SK-N-SH (cell line): ENCODE measurements at regions not wholly inside any gene's neighbourhood (a gene's known extent, or its start where the extent isn't known, plus 50 kb on each side); places are given as distances from the start of the nearest gene placed in this dataset.

ENCODE experiments used
- GABPA ChIP-seq: IDR thresholded peaks from 2 replicates; pipeline ENCODE4 v1.4.0; 2012; ENCODE audit warnings: low read depth, mild to moderate bottlenecking
- MAX ChIP-seq: IDR thresholded peaks from 2 replicates; pipeline ENCODE4 v1.4.0; 2012; ENCODE audit warnings: low read depth
- MEF2A ChIP-seq: IDR thresholded peaks from 2 replicates; pipeline ENCODE4 v1.4.0; 2012; ENCODE audit warnings: low read depth, borderline replicate concordance
- PBX3 ChIP-seq: IDR thresholded peaks from 2 replicates; pipeline ENCODE4; 2012
- POLR2AphosphoS5 ChIP-seq: IDR thresholded peaks from 2 replicates; pipeline ENCODE4 v1.6.1; 2012; ENCODE audit warnings: low read depth, low read length
- SIN3A ChIP-seq: IDR thresholded peaks from 2 replicates; pipeline ENCODE4 v1.6.1; 2012; ENCODE audit warnings: low read depth, mild to moderate bottlenecking, low read length, moderate library complexity, borderline replicate concordance
- TCF12 ChIP-seq: IDR thresholded peaks from 2 replicates; pipeline ENCODE4 v1.4.0; 2012
- TF ChIP-seq, protein P1 (sequence below): fragments of 200-600 bp; sonication (generic); IDR thresholded peaks from 2 replicates; pipeline ENCODE4 v1.6.1; 2017; ENCODE audit warnings: antibody characterized with exemption, mild to moderate bottlenecking, moderate library complexity
- TF ChIP-seq, protein P2 (sequence below): IDR thresholded peaks from 2 replicates; pipeline ENCODE4 v1.6.1; 2012; ENCODE audit warnings: mild to moderate bottlenecking, low read depth, low read length, moderate library complexity

DNA sequence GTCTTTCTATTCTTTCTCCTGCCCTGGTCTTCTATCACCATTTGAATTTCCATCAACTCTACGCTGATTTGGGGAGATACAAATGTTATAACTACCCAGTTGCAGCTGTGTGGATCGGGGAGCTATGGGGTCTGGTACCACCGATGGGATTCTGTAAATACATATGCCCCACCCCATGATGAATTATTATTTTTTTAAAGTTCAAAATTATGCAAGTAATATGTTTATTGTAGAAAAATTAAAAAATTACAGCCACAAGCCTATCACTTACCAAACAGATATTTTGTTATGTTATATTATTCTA lies 52.4 kb upstream of the CLMP start:
- TF ChIP-seq, protein P1, sequence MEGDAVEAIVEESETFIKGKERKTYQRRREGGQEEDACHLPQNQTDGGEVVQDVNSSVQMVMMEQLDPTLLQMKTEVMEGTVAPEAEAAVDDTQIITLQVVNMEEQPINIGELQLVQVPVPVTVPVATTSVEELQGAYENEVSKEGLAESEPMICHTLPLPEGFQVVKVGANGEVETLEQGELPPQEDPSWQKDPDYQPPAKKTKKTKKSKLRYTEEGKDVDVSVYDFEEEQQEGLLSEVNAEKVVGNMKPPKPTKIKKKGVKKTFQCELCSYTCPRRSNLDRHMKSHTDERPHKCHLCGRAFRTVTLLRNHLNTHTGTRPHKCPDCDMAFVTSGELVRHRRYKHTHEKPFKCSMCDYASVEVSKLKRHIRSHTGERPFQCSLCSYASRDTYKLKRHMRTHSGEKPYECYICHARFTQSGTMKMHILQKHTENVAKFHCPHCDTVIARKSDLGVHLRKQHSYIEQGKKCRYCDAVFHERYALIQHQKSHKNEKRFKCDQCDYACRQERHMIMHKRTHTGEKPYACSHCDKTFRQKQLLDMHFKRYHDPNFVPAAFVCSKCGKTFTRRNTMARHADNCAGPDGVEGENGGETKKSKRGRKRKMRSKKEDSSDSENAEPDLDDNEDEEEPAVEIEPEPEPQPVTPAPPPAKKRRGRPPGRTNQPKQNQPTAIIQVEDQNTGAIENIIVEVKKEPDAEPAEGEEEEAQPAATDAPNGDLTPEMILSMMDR = no peak
- no peak for TF ChIP-seq POLR2AphosphoS5
- no peak for TF ChIP-seq TCF12
- TF ChIP-seq SIN3A = no peak
- TF ChIP-seq, protein P2, sequence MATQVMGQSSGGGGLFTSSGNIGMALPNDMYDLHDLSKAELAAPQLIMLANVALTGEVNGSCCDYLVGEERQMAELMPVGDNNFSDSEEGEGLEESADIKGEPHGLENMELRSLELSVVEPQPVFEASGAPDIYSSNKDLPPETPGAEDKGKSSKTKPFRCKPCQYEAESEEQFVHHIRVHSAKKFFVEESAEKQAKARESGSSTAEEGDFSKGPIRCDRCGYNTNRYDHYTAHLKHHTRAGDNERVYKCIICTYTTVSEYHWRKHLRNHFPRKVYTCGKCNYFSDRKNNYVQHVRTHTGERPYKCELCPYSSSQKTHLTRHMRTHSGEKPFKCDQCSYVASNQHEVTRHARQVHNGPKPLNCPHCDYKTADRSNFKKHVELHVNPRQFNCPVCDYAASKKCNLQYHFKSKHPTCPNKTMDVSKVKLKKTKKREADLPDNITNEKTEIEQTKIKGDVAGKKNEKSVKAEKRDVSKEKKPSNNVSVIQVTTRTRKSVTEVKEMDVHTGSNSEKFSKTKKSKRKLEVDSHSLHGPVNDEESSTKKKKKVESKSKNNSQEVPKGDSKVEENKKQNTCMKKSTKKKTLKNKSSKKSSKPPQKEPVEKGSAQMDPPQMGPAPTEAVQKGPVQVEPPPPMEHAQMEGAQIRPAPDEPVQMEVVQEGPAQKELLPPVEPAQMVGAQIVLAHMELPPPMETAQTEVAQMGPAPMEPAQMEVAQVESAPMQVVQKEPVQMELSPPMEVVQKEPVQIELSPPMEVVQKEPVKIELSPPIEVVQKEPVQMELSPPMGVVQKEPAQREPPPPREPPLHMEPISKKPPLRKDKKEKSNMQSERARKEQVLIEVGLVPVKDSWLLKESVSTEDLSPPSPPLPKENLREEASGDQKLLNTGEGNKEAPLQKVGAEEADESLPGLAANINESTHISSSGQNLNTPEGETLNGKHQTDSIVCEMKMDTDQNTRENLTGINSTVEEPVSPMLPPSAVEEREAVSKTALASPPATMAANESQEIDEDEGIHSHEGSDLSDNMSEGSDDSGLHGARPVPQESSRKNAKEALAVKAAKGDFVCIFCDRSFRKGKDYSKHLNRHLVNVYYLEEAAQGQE = no peak
- no peak for TF ChIP-seq MAX
- TF ChIP-seq MEF2A = no peak
- no peak for TF ChIP-seq PBX3
- no peak for TF ChIP-seq GABPA
